Gastrocnemius medialis (tissue), 4 donors: ENCODE measurements at regions not wholly inside any gene's neighbourhood (a gene's known extent, or its start where the extent isn't known, plus 50 kb on each side); places are given as distances from the start of the nearest gene placed in this dataset.

Source experiments
- POLR2A ChIP-seq, 2 donors: fragments of 450-650 bp; IDR thresholded peaks; one replicate each; pipeline ENCODE4 v1.6.1; 2017; ENCODE audit warnings: antibody characterized with exemption in 2 of 2, mild to moderate bottlenecking in 2 of 2, moderate library complexity in 2 of 2
- TF ChIP-seq, protein P1 (sequence below), 5 experiments: fragments of 450-650 bp in 3 of 5; fragments of 200-600 bp in 2 of 5; sonication (generic) in 2 of 5; IDR thresholded peaks in 4 of 5; conservative IDR thresholded peaks in 1 of 5; 1 replicate in 4 of 5; 2 replicates in 1 of 5; pipeline ENCODE4 v1.5.1; 2016 to 2019; ENCODE audit warnings: antibody characterized with exemption in 5 of 5, mild to moderate bottlenecking in 3 of 5, moderate library complexity in 3 of 5

DNA sequence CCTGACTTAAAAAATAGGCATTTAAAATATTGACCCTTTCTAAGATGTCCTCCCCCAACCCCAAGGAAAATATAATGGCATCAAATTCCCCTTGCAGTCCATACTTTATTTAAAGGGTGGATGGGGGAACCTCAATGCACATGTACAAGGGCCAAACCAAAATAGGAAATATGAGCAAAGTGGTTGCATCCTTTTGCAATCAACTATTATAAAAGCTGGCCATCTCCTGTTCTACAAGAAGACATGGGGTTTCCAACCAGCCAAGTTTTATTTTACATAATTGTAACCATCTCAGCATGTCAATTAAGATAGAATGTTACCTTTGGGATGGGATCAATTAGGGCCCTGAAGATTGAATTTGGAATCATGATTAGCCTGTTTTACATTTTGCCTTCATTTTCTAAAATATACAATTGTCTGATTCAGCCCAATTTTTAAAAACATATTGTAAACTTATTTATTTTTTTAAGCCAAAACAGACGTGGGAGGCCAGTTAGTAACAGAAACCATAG, 146.7 kb upstream of the NFIA start:
- TF ChIP-seq, protein P1, sequence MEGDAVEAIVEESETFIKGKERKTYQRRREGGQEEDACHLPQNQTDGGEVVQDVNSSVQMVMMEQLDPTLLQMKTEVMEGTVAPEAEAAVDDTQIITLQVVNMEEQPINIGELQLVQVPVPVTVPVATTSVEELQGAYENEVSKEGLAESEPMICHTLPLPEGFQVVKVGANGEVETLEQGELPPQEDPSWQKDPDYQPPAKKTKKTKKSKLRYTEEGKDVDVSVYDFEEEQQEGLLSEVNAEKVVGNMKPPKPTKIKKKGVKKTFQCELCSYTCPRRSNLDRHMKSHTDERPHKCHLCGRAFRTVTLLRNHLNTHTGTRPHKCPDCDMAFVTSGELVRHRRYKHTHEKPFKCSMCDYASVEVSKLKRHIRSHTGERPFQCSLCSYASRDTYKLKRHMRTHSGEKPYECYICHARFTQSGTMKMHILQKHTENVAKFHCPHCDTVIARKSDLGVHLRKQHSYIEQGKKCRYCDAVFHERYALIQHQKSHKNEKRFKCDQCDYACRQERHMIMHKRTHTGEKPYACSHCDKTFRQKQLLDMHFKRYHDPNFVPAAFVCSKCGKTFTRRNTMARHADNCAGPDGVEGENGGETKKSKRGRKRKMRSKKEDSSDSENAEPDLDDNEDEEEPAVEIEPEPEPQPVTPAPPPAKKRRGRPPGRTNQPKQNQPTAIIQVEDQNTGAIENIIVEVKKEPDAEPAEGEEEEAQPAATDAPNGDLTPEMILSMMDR (IDR thresholded peaks at IDR 0.05 in 4 of 5, conservative IDR thresholded peaks at IDR 0.05 in 1 of 5): no peak
- TF ChIP-seq POLR2A (IDR thresholded peaks at IDR 0.05): no peak
